ENCODE measurements at regions not wholly inside any gene's neighbourhood (a gene's known extent, or its start where the extent isn't known, plus 50 kb on each side); places are given as distances from the start of the nearest gene placed in this dataset.
A peak's percentile ranks its signal among the peaks of the same experiment; 100 is the strongest.

GRCh38 chr12:71071536-71072097 is 86.2 kb downstream of the TSPAN8 start:
- DNase-seq = no peak

GRCh38 chr12:71070416-71071128 is 87.2 kb downstream of the TSPAN8 start:
- no peak for DNase-seq

GRCh38 chr12:71069311-71069710 is 88.5 kb downstream of the TSPAN8 start:
- no peak for DNase-seq

- DNase-seq = no peak
Measured at GRCh38 chr12:71063087-71063486, 94.7 kb downstream of the TSPAN8 start.

GRCh38 chr12:71061451-71061850 is 96.3 kb downstream of the TSPAN8 start:
- DNase-seq = no peak

- no peak for DNase-seq
Measured at GRCh38 chr12:71060426-71060825, 97.4 kb downstream of the TSPAN8 start.

- no peak for DNase-seq
Measured at GRCh38 chr12:71057330-71057729, 100.5 kb downstream of the TSPAN8 start.

- no peak for DNase-seq
Measured at GRCh38 chr12:71054551-71054950, 103.2 kb downstream of the TSPAN8 start.

- no peak for DNase-seq
Measured at GRCh38 chr12:71046215-71046614, 111.6 kb downstream of the TSPAN8 start.

GRCh38 chr12:71045781-71046180 is 112.0 kb downstream of the TSPAN8 start:
- DNase-seq = no peak

GRCh38 chr12:71041476-71041875 is 116.3 kb downstream of the TSPAN8 start:
- no peak for DNase-seq

GRCh38 chr12:71038960-71039359 is 118.4 kb upstream of the PTPRR start:
- DNase-seq = no peak

- DNase-seq = no peak
Measured at GRCh38 chr12:71036526-71036925, 116.0 kb upstream of the PTPRR start.

- no peak for DNase-seq
Measured at GRCh38 chr12:71032933-71033332, 112.4 kb upstream of the PTPRR start.

- DNase-seq = no peak
Measured at GRCh38 chr12:71029302-71029701, 108.8 kb upstream of the PTPRR start.

- no peak for DNase-seq
Measured at GRCh38 chr12:71027856-71028255, 107.3 kb upstream of the PTPRR start.

GRCh38 chr12:71024827-71025226 is 104.3 kb upstream of the PTPRR start:
- DNase-seq = no peak

- DNase-seq = no peak
Measured at GRCh38 chr12:71024281-71024680, 103.7 kb upstream of the PTPRR start.

GRCh38 chr12:71021491-71021890 is 101.0 kb upstream of the PTPRR start:
- DNase-seq = no peak

- no peak for DNase-seq
Measured at GRCh38 chr12:71019282-71019831, 98.8 kb upstream of the PTPRR start.

- DNase-seq = no peak
Measured at GRCh38 chr12:71018682-71019081, 98.1 kb upstream of the PTPRR start.

- peak; percentile 41 for DNase-seq
Measured at GRCh38 chr12:71014180-71014785, 93.7 kb upstream of the PTPRR start.

- no peak for DNase-seq
Measured at GRCh38 chr12:71011261-71011660, 90.7 kb upstream of the PTPRR start.

- DNase-seq = no peak
Measured at GRCh38 chr12:71010143-71010479, 89.6 kb upstream of the PTPRR start.

All from DMS153 (cell line).